ENCODE measurements at regions not wholly inside any gene's neighbourhood (a gene's known extent, or its start where the extent isn't known, plus 50 kb on each side); places are given as distances from the start of the nearest gene placed in this dataset.

- TF ChIP-seq CTCF (conservative IDR thresholded peaks at IDR 0.05 in 1 of 2, IDR thresholded peaks at IDR 0.05 in 1 of 2; ENCODE audit: extremely low read depth in 1 of 2, insufficient read depth in 1 of 2, low read depth in 1 of 2, low read length in 2 of 2) (no peak), EZH2 (IDR thresholded peaks at IDR 0.05; ENCODE audit: borderline replicate concordance, low read length) (no peak)
Observed at GRCh38 chr14:45916340-45916953, 663.4 kb upstream of the MIS18BP1 start.

Measured in mammary epithelial cell (primary cell).